ENCODE measurements at regions not wholly inside any gene's neighbourhood (a gene's known extent, or its start where the extent isn't known, plus 50 kb on each side); places are given as distances from the start of the nearest gene placed in this dataset.
A peak's percentile ranks its signal among the peaks of the same experiment; 100 is the strongest.

GRCh38 chr1:113007706-113008364 lies 51.8 kb upstream of the SLC16A1 start:
- no peak for DNase-seq

GRCh38 chr1:113008365-113008714 lies 52.3 kb upstream of the SLC16A1 start:
- no peak for DNase-seq

- DNase-seq: no peak
These were observed 56.2 kb upstream of the SLC16A1 start for GRCh38 chr1:113012149-113012548.

GRCh38 chr1:113013823-113014222 lies 57.8 kb upstream of the SLC16A1 start:
- no peak for DNase-seq

- DNase-seq: no peak
These were observed 58.5 kb upstream of the LRIG2 start for GRCh38 chr1:113014508-113014907.

- DNase-seq: no peak
These were observed 54.1 kb upstream of the LRIG2 start for GRCh38 chr1:113018911-113019310.

GRCh38 chr1:113021430-113022085 lies 51.4 kb upstream of the LRIG2 start:
- DNase-seq: peak; percentile 10
